ELR (cell line): ENCODE measurements at regions not wholly inside any gene's neighbourhood (a gene's known extent, or its start where the extent isn't known, plus 50 kb on each side); places are given as distances from the start of the nearest gene placed in this dataset.
"Not testable (repeated sequence)": the region's sequence is repeated elsewhere in the genome, so short reads cannot be mapped to it uniquely, and the experiment has no call there.

Experiments used
- DNase-seq: peaks from one replicate; pipeline ENCODE4 v3.0.0-alpha.2; 2015; ENCODE audit warnings: low read depth

DNA sequence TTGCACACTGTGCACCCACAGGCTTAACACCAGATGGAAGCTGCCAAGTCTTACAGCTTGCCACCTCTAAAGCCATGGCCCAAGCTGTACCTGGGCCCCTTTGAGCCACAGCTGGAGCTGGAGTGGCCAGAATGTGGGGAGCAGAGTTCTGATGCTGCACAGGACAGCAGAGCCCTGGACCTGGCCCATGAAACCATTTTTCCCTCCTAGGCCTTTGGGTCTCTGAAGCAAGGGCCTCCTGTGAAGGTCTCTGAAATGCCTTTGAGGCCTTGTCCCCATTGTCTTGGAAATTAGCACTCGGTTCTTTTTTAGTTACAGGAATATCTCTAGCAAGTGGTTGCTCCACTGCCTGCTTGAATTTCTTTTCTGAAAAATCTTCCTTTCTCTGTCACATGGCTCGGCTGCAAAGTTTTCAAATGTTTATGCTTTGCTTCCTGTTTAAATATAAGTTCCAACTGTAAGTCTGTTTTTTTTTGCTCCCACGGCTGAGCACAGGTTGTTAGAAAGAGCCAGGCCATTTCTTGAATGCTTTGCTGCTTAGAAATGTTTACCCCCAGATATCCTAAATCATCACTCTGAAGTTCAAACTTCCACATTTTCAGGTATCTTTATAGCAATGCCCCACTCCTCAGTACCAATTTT, 156.8 kb upstream of the GORAB start:
- DNase-seq = no peak

DNA sequence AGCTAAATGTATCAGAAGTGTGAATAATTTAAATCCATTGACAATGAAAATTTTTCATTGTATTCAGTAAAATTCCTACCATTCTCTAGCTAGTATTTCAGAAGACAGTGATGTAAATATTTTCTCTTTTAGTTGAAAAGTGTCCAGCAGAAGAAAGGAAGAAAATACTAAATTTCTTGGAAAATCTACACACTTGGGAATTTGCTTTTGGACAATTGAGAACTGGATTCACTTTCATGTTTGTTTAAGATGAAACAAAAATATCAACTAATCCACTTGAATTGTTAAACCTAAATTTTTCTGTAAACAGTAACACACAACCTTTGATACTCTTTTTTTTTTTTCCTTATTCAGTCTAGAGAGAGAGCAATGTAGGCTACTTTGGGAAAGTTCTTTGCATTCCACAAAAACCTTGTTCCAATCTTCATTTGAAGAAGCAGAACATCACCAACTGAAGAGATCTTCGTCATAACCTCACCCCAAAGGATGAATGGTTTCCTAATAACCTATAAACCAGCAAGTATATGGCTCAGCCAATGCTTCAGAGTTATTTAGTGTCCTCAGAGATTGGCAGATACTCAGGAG, 155.1 kb upstream of the GORAB start:
- no peak for DNase-seq

DNA sequence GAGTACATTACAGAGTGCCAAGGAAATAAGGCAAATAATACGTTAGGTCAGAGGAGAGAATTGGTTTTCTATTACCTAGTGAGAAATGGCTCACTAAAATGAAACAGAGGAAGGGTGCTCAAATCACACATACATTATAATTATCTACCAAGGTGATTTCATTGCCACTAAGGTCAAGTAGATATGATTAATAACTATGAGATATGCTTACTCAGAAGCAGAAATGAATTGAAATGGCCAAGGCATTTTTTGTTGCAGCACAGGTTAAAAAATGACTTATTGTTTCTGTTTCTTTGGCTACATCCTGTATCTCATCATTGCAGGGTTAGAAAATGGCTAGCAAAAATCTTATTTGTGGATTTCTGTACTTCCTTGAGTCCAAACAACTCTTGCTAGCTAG, 154.5 kb upstream of the GORAB start:
- no peak for DNase-seq

DNA sequence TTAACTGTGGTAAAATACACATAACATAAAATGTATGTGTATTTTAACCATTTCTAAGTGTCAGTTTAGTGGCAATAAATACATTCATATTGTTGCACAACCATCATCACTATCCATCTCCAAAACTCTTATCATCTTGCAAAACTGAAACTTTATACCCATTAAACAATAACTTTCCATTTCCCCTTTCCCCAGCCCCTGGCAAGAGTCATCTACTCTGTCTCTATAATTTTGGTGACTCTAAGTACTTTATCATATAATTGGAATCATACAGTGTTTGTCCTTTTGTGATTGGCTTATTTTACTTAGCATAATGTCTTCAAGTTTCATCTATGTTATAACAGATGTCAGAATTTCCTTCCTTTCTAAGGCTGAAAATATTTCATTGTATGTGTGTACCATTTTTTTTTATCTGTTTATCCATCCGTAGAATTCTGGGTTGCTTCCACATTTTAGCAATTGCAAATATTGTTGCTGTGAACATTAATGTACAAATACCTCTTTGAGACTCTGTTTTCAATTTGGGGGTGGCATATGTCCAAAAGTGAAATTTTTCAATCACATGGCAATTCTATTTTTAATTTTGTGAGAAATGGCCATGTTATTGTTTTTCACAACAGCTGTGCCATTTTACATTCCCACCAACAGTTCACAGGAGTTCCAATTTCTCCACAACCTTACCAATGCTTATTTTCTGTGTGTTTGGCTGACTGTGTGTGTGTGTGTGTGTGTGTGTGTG, 153.9 kb upstream of the GORAB start:
- no peak for DNase-seq

DNA sequence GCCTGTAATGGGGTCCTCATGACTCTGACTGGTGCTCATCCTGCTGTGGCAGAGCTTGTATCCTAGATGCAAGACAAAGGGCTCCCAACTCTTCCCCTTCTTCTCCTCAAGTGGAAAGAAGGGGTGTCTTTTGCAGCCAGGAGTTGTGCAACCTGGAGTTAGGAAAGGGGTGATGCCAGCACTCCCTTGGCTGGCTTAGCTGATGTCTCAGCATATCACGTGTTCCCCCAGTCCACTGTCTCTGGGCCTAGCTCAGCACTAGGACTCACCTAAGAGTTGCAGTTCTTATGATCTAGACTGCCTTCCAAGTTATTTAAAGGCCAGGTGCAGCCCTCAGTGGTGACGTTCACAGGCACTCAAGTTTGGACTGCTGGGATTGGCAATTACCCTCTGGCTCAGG, 146.2 kb upstream of the GORAB start:
- DNase-seq = no peak

DNA sequence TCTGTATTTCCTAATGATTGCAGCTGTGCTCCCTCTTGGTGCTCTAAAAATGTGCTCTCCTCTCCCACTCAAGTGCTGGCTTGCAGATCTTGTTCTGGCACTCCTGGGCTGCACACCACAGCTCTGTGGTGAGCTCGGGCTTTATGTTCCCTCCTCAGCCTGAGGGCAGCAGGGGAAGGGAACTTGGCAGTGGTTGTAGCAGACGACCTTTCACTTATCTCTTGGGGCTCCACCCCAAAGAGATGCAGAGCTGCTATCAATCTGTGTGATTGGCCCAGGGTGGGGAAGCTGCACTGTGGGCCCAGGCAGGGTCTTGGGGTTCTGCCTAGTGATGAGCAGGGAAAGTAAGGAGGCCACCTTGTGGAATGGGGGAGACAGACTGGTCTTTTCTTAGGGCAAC, 143.5 kb upstream of the GORAB start:
- DNase-seq = no peak

DNA sequence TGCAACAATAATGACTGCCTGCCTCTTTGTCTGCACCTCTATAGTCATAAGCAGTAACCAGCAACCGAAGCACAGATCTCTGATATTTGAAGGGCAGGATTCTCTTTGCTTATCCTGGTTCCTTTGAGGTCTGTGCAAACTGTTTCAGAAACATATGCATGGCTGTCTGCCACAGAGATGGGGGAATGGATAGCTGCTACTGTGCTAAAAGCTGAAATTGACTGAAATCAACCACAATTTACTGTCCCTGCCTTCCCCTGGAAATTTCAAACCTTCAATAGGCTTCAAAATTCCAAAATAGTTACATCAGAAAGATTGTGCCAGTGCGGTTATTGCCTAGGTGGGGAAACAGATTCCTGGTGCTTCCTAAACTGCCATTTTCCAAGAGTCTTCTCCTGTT, 136.8 kb upstream of the GORAB start:
- no peak for DNase-seq

DNA sequence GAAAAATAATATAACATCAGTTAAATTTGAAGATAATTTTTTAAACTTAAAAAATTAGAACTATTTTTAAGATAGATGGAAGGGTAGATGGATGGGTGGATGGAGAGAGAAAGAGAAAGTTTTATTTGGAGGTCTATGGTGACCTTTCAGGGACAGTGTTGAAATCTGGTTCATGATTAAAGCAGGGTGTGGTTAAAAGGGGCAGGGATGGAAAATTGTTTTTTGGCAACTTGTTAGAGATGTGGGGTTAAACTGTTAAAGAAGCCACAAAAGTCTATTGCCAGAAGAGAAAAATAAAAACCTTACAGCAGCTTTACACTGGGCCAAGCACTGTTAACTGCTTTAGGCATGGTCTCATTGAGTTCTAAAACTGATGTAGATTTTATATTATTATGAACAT, 134.9 kb upstream of the GORAB start:
- no peak for DNase-seq

DNA sequence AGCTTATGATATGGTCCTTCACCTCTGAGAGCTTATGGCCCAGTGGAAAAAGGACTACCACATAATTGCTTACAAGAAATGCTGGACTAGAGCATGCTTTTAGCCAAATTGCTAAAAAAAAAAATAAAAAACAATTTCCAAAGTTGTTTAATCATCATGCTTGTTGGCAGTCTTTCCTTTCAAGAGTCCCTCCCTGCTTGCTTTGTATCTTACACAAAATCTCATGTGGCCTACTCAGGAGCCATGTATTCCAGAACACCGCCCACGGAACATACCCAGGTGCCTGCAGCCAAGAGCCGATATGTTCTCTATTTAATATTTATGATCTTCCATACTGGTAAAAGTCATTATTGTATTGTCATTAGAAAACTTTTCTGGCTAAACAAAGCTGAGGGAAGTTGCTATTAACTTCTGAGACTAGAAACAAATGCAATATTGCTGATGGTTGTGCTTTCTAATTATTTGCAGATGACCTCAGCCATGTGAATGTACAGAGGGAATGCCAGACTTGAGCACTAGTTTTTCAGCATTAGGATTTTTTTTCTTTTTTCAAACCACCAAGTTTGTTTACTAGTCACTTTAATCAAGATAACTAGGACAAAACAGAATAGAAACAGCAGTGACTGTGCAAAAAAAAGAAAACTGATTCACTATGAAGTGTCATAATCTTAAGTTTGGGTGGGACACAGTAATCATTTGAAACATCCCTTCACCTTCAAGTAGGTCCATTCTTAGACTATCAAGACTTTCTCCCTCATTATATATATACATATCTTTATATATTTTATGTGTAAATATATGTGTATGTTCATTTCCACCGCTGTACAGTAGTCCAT, 129.3 kb upstream of the GORAB start:
- DNase-seq = no peak

DNA sequence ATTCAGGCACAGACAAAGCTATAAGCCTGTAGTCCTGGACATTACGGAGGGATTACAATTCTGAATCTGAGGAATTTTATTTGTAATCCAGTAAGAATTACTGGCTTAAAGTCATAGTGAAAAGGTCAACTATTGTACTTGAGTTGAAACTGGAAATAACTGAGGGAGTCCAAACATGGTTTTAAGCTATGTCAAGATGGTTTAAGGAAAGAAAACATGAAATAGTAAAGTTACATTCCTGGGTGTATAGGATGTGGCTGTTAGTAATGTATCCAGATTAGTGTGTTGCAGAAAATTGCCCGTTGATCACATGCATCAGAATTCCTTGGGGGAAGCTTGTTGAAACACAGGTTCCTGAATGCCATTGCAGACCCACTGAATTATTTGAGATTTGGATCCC, 124.8 kb upstream of the GORAB start:
- no peak for DNase-seq

DNA sequence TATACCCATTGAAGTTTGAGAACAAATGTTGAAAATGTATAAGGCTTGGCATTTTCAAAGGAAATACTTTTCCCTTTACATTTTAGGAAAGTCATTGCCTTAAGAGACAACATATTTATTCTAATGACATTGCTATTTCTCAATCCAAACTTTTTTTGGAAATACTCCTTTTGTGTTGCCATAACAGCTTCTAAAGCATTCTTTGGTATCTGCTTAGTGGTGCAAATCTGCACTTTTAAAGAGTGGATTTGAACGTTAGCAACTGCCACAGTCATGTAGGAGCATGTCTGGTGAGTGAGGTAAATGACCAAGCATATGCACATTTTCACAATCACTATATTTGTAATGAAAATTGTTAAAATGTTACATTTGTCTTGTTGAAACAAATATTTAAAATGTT, 124.4 kb upstream of the GORAB start:
- no peak for DNase-seq

DNA sequence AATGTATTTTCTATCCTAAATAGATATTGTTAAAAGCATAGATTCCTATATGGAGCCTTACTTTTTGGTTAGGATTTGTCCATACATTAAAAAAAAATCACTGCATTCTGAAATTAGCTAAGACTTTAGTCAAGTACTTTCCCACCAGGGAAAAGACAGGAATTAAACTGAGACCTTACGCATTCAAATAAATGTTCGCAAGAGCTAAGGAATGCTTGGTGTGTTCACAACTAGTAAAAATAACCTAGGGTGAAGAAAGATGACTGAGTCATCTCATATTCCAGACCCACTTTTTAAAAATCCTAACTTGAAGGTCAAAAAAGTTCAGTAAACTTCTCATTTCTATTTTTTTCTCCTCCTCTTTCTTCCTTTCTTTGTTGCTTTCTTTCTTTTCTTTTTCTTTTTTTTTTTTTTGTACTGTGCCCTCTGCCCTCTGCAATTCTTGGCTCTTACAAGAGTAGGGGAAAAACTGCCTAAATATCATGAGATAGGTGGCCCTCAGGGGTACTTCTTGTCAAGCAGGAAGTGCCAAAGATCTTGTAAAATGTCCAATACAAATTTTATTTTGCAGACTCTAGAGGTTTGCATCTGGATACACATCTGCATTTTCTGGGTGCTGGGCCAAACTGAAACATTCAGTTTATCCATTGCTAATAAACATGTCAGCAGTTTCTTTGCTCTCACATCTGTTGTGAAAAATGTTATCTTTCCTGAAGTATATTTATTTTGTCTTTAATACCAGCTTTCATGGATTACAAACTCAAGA, 121.4 kb upstream of the GORAB start:
- DNase-seq = peak; percentile 48

DNA sequence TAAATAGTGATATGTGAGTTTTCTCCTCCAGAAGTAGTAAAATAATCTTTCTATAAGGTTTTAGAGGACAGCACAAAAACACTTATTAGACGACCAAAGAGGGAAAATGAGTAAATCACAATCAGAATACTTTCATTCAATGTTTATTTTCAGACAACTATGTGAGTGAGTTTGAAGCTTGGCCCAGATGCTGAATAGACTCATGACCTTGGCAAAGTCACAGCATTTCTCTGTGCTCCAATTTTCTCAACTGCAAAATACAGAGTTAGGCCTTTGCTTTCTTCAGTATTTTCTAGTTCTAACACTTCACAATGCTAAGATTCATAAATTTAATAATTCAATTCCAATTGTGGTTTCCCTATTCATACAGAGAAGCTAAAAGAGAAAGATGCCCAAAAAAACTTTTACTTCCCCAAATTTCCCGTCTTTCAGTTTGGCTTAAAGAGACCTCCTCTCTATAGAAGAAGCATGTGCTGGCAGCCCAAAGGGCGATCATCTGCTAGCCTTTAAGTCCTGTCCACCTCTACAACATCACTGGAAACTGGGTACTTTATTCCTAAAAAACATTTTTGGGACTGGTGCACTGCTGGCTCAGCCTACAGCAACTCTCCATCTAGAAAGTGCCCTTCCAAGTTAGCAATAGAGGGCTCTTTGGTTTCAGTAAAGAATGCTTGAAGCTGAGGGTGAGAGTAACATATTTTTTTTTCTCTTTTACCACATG, 116.8 kb upstream of the GORAB start:
- DNase-seq = no peak

DNA sequence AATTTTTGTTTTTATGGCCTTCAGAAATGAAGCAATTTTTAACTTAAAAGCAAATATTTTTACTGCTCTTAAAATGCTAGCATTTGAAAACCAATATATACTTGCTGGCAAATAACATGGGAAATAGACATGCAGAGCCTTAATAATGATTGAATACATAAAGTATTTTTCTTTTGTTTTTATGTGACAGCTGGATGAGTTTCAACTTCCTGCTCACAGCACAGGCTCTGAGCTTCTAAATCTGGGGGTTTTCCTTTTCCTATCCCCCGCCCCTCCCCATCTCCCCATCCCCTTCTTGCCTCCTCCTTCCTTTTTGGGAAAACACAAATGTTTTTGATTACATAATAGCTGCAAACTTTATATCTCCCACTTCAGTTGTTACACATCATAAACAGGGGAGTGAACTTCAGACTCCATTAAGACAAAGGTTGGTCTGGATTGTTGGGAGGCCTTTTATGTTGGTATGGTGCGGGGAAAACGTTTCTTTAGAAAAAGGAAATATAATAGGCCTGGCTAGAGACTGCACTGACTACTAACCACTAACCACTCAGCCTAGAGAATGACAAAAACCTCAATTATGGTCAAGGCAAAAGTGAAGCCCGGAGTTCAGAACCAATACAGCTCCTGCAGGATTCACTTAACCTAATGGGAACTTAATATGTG, 116.1 kb upstream of the GORAB start:
- DNase-seq = no peak

DNA sequence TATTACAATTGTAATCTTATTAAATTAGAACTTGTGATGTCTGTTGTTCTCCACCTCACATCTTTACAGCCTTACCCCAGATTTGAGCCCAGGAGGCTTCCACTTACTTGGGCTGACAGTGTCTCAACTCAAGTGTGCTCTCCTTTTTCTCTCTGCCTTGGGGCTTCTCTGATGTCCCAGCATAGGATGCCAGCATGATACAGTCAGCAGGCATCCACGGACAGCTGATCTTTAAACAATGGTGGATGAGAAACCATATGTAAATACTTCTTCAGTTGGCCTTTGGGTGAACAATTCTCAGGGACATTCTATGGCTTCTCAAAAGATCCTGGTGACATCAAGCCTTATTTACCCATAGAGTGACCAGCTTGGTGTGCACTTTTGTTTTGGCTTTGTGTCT, 107.6 kb upstream of the GORAB start:
- peak; percentile 1 for DNase-seq

DNA sequence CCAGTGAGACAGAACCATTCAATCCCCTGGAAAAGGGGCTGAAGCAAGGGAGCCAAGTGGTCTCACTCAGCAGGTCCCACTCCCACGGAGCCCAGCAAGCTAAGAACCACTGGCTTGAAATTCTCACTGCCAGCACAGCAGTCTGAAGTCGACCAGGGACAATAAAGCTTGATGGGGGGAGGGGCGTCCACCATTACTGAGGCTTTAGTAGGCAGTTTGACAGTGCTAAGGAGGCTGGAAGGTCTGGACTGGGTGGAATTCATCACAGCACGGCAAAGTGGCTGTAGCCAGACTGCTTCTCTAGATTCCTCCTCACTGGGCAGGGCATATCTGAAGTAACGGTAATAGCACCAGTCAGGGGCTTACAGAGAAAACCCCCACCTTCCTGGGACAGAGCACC, 105.4 kb upstream of the GORAB start:
- no peak for DNase-seq

DNA sequence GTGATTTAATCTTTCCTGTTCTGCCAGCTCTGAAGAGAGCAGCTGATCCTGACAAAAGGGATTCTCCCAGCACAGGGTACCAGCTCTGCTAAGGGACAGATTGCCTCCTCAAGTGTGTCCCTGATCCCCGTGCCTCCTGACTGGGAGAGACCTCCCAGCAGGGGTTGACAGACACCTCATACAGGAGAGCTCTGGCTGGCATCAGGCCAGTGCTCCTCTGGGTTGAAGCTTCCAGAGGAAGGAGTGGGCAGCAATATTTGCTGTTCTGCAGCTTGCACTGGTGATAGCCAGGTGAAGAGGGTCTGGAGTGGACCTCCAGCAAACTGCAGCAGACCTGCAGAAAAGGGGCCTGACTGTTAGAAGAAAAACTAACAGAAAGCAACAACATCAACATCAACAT, 105.0 kb upstream of the GORAB start:
- DNase-seq = not testable (repeated sequence)

DNA sequence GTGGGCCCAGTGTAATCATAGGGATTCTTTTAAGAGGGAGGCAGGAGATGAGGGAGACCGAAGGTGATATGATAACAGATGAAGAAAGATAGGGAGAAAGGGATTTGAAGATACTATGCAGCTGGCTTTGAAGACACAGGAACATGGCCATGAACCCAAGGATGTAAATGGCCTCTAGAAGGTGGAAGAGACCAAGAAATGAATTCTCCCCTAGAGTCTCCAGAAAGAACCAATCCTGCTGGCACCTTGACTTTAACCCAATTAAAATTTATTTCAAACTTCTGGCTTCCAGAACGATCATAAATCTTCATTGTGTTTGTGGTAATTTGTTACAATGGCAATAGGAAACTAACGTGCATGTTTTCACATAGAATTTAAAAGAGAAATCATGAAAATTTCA, 95.0 kb upstream of the GORAB start:
- DNase-seq = peak; percentile 3

DNA sequence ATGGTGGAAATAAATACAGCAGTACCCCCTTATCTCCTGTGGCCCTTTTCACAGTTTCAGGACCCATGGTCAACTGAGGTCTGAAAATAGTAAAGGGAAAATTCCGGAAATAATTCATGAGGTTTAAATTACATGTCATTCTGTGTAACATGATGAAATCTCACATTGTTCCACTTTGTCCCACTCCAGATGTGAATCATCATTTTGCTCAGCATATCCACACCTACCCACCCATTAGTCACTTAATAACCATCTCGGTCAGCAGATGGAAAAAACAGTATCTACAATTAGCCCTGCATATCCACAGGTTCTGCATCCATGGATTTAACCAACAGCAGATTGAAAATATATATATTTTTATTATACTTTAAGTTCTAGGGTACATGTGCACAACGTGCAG, 86.9 kb upstream of the GORAB start:
- DNase-seq = peak; percentile 71

DNA sequence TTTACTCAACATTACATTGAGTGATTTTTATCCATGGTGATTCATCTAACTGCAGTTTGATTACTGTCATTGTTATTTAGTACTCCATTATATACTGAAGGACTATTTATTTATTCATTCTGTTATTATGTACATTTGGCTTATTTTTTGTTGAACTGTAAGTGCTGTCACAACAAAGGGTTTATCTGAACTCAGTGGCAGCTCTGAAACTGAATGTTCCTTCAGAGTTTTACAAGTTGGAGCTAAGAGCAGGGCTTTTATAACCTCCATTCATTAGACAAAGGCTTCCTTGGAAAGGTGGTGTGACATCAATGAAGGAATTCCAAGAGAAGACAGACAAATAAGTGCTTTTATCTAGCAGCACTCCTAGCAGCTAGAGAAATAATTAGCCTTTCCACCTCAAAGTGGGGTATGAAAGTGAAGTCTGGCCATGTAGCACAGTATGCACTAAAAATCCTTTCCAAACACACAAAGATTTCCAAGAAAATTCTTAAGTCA, 83.3 kb upstream of the GORAB start:
- no peak for DNase-seq
